Embryonic facial prominence (tissue), 1 donor: ENCODE measurements at regions not wholly inside any gene's neighbourhood (a gene's known extent, or its start where the extent isn't known, plus 50 kb on each side); places are given as distances from the start of the nearest gene placed in this dataset.
A peak's percentile ranks its signal among the peaks of the same experiment; 100 is the strongest.
"Not testable (repeated sequence)": the region's sequence is repeated elsewhere in the genome, so short reads cannot be mapped to it uniquely, and the experiment has no call there.

ENCODE experiments used
- DNase-seq: peaks from one replicate; pipeline ENCODE4 v3.0.0-alpha.2; 2016; ENCODE audit errors: extremely low spot score

- peak; percentile 19 for DNase-seq
These were observed 169.9 kb downstream of the QRSL1 start for GRCh38 chr6:106799031-106799894.

GRCh38 chr6:106797186-106797585 lies 167.8 kb downstream of the QRSL1 start:
- no peak for DNase-seq

GRCh38 chr6:106796781-106797180 lies 167.4 kb downstream of the QRSL1 start:
- no peak for DNase-seq

GRCh38 chr6:106794129-106794528 lies 164.8 kb downstream of the QRSL1 start:
- no peak for DNase-seq

GRCh38 chr6:106792536-106793236 lies 163.3 kb downstream of the QRSL1 start:
- no peak for DNase-seq

- no peak for DNase-seq
These were observed 161.6 kb downstream of the QRSL1 start for GRCh38 chr6:106790935-106791334.

GRCh38 chr6:106790149-106790770 lies 160.9 kb downstream of the QRSL1 start:
- DNase-seq = no peak

GRCh38 chr6:106789428-106790148 lies 160.2 kb downstream of the QRSL1 start:
- no peak for DNase-seq

GRCh38 chr6:106788761-106789160 lies 159.4 kb downstream of the QRSL1 start:
- DNase-seq = no peak

GRCh38 chr6:106787327-106788196 lies 158.2 kb downstream of the QRSL1 start:
- DNase-seq = no peak

- DNase-seq = no peak
These were observed 155.9 kb downstream of the QRSL1 start for GRCh38 chr6:106785298-106785697.

- no peak for DNase-seq
These were observed 154.5 kb downstream of the QRSL1 start for GRCh38 chr6:106783640-106784566.

GRCh38 chr6:106782536-106783285 lies 153.3 kb downstream of the QRSL1 start:
- DNase-seq = no peak

GRCh38 chr6:106779552-106779951 lies 150.2 kb downstream of the QRSL1 start:
- DNase-seq = not testable (repeated sequence)

- no peak for DNase-seq
These were observed 149.6 kb downstream of the QRSL1 start for GRCh38 chr6:106778943-106779342.

GRCh38 chr6:106773996-106774629 lies 144.7 kb downstream of the QRSL1 start:
- DNase-seq = peak; percentile 87

- DNase-seq = no peak
These were observed 144.1 kb downstream of the QRSL1 start for GRCh38 chr6:106773522-106773921.

- no peak for DNase-seq
These were observed 143.1 kb downstream of the QRSL1 start for GRCh38 chr6:106772270-106773142.
